Activated T-helper 1 cell treated with Interleukin-2 at 50 U/mL for 16 hours (primary cell): ENCODE measurements at regions not wholly inside any gene's neighbourhood (a gene's known extent, or its start where the extent isn't known, plus 50 kb on each side); places are given as distances from the start of the nearest gene placed in this dataset.

Experiments
- DNase-seq: peaks from one replicate; pipeline ENCODE4 v3.0.0-alpha.2; 2020; ENCODE audit warnings: low read depth

GRCh38 chr1:221104596-221104995, 225.4 kb downstream of the HLX start:
- no peak for DNase-seq

- DNase-seq, result no peak
Observed at GRCh38 chr1:221105578-221105977, 226.3 kb downstream of the HLX start.

- DNase-seq, result no peak
Observed at GRCh38 chr1:221106616-221107015, 227.4 kb downstream of the HLX start.

- DNase-seq, result no peak
Observed at GRCh38 chr1:221109930-221110329, 230.7 kb downstream of the HLX start.

- no peak for DNase-seq
Observed at GRCh38 chr1:221117133-221117532, 237.9 kb downstream of the HLX start.

GRCh38 chr1:221117548-221117951, 238.3 kb downstream of the HLX start:
- no peak for DNase-seq

GRCh38 chr1:221118176-221118937, 239.1 kb downstream of the HLX start:
- no peak for DNase-seq

- no peak for DNase-seq
Observed at GRCh38 chr1:221118938-221119320, 239.7 kb downstream of the HLX start.

- DNase-seq, result no peak
Observed at GRCh38 chr1:221122501-221122900, 243.3 kb downstream of the HLX start.

GRCh38 chr1:221125976-221126375, 246.7 kb downstream of the HLX start:
- DNase-seq, result no peak

GRCh38 chr1:221137666-221138065, 258.4 kb downstream of the HLX start:
- DNase-seq, result no peak

GRCh38 chr1:221138516-221138915, 259.3 kb downstream of the HLX start:
- no peak for DNase-seq

GRCh38 chr1:221139991-221140390, 260.7 kb downstream of the HLX start:
- DNase-seq, result no peak

- no peak for DNase-seq
Observed at GRCh38 chr1:221141096-221141495, 261.9 kb downstream of the HLX start.

GRCh38 chr1:221141606-221142285, 262.5 kb downstream of the HLX start:
- no peak for DNase-seq

GRCh38 chr1:221148660-221149059, 269.4 kb downstream of the HLX start:
- no peak for DNase-seq

GRCh38 chr1:221149111-221149510, 269.9 kb downstream of the HLX start:
- DNase-seq, result no peak

- DNase-seq, result no peak
Observed at GRCh38 chr1:221149555-221150075, 270.4 kb downstream of the HLX start.

- DNase-seq, result no peak
Observed at GRCh38 chr1:221150996-221151395, 271.8 kb downstream of the HLX start.

- DNase-seq, result no peak
Observed at GRCh38 chr1:221154932-221155331, 275.7 kb downstream of the HLX start.

- no peak for DNase-seq
Observed at GRCh38 chr1:221157026-221157761, 278.0 kb downstream of the HLX start.

GRCh38 chr1:221159608-221160007, 280.4 kb downstream of the HLX start:
- no peak for DNase-seq

GRCh38 chr1:221161571-221162041, 282.4 kb downstream of the HLX start:
- no peak for DNase-seq
